ENCODE measurements at regions not wholly inside any gene's neighbourhood (a gene's known extent, or its start where the extent isn't known, plus 50 kb on each side); places are given as distances from the start of the nearest gene placed in this dataset.

DNA sequence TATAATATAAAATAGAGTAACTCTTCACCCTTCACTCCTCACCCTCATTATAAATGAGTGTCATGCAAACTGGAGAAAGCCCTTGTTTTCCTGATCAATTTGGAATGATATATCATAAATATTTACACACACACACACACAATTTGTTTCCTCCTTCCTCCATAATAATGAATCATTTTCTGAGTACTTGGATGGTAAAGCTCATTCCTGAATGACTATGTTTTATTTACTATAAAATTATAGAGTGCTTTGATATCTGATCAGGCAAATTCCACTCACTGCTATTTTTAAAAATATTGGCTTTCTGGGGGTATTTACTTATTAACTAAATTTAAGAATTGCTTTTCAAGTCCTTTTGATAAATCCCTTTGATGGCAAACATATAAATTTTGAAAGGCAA is 1125.5 kb upstream of the CNTNAP5 start:
- no peak overlapping the region for H3K9ac ChIP-seq (ENCODE audit: low read depth in 1 of 2, low read length in 2 of 2)
- H3K4me1 ChIP-seq (ENCODE audit: control insufficient read depth in 1 of 2, insufficient read depth in 2 of 2, low read length in 2 of 2), result no peaks in the 10 kb centered on the region
- H3K9me3 ChIP-seq (ENCODE audit: control insufficient read depth in 1 of 2, low read length in 2 of 2), result no peaks in the 10 kb centered on the region
- no peaks in the 10 kb centered on the region for H3K36me3 ChIP-seq (ENCODE audit: control insufficient read depth in 1 of 2, insufficient read depth in 2 of 2, low read length in 2 of 2)
- no peaks in the 10 kb centered on the region for H3K27me3 ChIP-seq (ENCODE audit: control insufficient read depth in 1 of 2, insufficient read depth in 2 of 2, low read length in 2 of 2)
- H3K4me3 ChIP-seq (ENCODE audit: low read depth in 1 of 2, low read length in 2 of 2), result no peak overlapping the region
- no peak overlapping the region for H3K27ac ChIP-seq (ENCODE audit: low read depth, low read length)

DNA sequence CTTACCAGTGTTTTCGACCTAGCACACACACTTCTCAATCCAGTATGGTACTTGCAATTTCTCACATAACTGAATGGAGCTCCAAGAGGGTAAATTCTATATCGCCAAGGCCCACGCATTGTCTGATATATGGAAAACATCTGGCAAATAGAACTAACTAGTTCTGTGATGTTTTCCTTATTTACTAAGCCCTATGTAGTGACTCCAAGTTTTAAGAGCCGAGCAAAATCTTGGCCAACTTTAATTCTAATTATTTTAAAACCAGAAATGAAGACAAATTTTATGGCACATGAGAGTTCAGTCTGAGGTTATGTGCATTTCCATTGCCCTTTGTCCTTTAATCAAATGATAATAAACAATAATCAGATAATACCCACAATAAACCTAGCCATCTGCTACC is 1119.7 kb upstream of the CNTNAP5 start:
- H3K27ac ChIP-seq (ENCODE audit: low read depth, low read length), result no peak overlapping the region
- H3K9me3 ChIP-seq (ENCODE audit: control insufficient read depth in 1 of 2, low read length in 2 of 2), result no peaks in the 10 kb centered on the region
- H3K4me1 ChIP-seq (ENCODE audit: control insufficient read depth in 1 of 2, insufficient read depth in 2 of 2, low read length in 2 of 2), result no peaks in the 10 kb centered on the region
- no peaks in the 10 kb centered on the region for H3K36me3 ChIP-seq (ENCODE audit: control insufficient read depth in 1 of 2, insufficient read depth in 2 of 2, low read length in 2 of 2)
- no peaks in the 10 kb centered on the region for H3K27me3 ChIP-seq (ENCODE audit: control insufficient read depth in 1 of 2, insufficient read depth in 2 of 2, low read length in 2 of 2)
- H3K4me3 ChIP-seq (ENCODE audit: low read depth in 1 of 2, low read length in 2 of 2), result no peak overlapping the region
- H3K9ac ChIP-seq (ENCODE audit: low read depth in 1 of 2, low read length in 2 of 2), result no peak overlapping the region

DNA sequence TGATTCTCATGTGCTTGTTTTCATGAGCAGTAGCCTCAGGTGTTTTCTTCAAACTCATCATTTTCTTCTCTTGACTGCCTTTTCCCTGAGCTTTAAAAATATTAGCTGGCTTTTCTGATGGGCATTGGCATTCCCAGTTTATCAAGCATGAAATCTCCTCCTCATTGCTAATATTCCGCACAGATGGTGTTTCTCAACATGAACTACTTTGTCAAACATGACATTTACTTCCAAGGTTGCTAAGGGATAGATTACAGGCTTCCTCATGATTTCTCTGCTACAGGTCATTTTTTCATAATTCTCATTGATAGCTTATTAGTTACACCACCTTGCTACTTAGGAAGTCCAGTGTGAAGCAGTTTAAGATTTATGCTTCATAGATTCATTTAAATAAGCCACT is 1116.9 kb upstream of the CNTNAP5 start:
- no peak overlapping the region for H3K4me3 ChIP-seq (ENCODE audit: low read depth in 1 of 2, low read length in 2 of 2)
- no peaks in the 10 kb centered on the region for H3K9me3 ChIP-seq (ENCODE audit: control insufficient read depth in 1 of 2, low read length in 2 of 2)
- no peak overlapping the region for H3K27ac ChIP-seq (ENCODE audit: low read depth, low read length)

DNA sequence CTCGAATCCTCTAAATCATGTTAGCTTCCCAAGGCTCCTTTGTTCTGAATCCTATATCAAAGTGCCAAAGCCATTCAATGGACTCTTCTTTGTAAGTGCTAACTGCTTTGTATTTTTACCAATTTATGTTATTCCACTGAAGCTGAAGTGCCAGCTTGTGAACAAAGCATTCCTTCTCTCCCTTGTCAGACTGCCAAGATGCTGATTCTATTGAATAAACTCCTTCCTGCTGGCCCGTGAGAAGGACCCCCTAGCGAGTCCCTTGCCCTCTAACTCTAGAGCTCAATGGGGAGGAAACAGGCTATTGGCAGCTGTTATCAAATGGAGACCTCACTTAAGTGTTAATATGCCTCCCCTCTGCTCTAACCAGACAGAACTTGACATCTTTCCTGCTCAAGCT is 1097.9 kb upstream of the CNTNAP5 start:
- Histone ChIP-seq H3K4me1 (ENCODE audit: control insufficient read depth in 1 of 2, insufficient read depth in 2 of 2, low read length in 2 of 2) (no peaks in the 10 kb centered on the region), H3K27ac (ENCODE audit: low read depth, low read length) (no peak overlapping the region), H3K9me3 (ENCODE audit: control insufficient read depth in 1 of 2, low read length in 2 of 2) (peaks cover 22 to 41% of the 10 kb centered on the region in 2 donors), H3K36me3 (ENCODE audit: control insufficient read depth in 1 of 2, insufficient read depth in 2 of 2, low read length in 2 of 2) (no peaks in the 10 kb centered on the region), H3K9ac (ENCODE audit: low read depth in 1 of 2, low read length in 2 of 2) (no peak overlapping the region), H3K4me3 (ENCODE audit: low read depth in 1 of 2, low read length in 2 of 2) (no peak overlapping the region), H3K27me3 (ENCODE audit: control insufficient read depth in 1 of 2, insufficient read depth in 2 of 2, low read length in 2 of 2) (no peaks in the 10 kb centered on the region)

More for the DNA sequence above, 1116.9 kb upstream of the CNTNAP5 start:
- Histone ChIP-seq H3K9ac (ENCODE audit: low read depth in 1 of 2, low read length in 2 of 2) (no peak overlapping the region), H3K27me3 (ENCODE audit: control insufficient read depth in 1 of 2, insufficient read depth in 2 of 2, low read length in 2 of 2) (no peaks in the 10 kb centered on the region), H3K4me1 (ENCODE audit: control insufficient read depth in 1 of 2, insufficient read depth in 2 of 2, low read length in 2 of 2) (no peaks in the 10 kb centered on the region), H3K36me3 (ENCODE audit: control insufficient read depth in 1 of 2, insufficient read depth in 2 of 2, low read length in 2 of 2) (no peaks in the 10 kb centered on the region)

DNA sequence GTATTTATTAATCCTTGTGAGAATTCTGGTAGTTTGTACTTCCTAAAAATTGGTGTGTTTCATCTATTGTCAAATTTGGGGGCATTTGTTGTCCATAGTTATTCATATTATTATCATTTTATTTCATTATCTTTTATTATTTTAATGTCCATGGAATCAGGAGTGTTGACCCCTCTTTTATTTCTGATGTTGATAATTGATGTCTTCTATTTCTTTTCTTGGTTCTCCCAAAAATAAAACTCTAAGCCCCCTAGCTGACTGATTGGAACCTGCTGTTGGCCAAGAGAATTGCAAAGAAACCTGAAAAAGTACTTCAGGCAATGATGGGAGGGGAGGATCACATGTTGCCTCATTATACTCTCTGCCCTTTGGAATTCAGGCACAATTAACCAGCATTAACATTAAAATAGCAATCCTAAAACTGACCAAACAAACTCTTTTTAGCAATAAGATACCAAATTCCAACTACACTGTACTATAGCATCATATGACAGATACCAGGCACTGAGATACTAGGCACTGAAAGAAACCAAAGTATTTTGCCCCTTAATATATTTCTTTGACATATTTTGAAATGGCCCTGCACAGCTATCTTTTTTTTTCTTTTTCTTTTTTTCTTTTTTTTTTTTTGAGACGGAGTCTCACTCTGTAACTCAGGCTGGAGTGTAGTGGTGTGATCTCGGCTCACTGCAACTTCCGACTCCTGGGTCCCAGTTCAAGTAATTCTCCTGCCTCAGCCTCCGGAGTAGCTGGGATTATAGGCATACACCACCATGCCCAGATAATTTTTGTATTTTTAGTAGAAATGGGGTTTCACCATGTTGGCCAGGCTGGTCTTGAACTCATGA is 1097.2 kb upstream of the CNTNAP5 start:
- no peaks in the 10 kb centered on the region for H3K36me3 ChIP-seq (ENCODE audit: control insufficient read depth in 1 of 2, insufficient read depth in 2 of 2, low read length in 2 of 2)
- no peaks in the 10 kb centered on the region for H3K27me3 ChIP-seq (ENCODE audit: control insufficient read depth in 1 of 2, insufficient read depth in 2 of 2, low read length in 2 of 2)
- peaks cover 22 to 39% of the 10 kb centered on the region in 2 donors for H3K9me3 ChIP-seq (ENCODE audit: control insufficient read depth in 1 of 2, low read length in 2 of 2)
- H3K4me3 ChIP-seq (ENCODE audit: low read depth in 1 of 2, low read length in 2 of 2), result no peak overlapping the region
- no peak overlapping the region for H3K27ac ChIP-seq (ENCODE audit: low read depth, low read length)
- no peaks in the 10 kb centered on the region for H3K4me1 ChIP-seq (ENCODE audit: control insufficient read depth in 1 of 2, insufficient read depth in 2 of 2, low read length in 2 of 2)
- no peak overlapping the region for H3K9ac ChIP-seq (ENCODE audit: low read depth in 1 of 2, low read length in 2 of 2)

DNA sequence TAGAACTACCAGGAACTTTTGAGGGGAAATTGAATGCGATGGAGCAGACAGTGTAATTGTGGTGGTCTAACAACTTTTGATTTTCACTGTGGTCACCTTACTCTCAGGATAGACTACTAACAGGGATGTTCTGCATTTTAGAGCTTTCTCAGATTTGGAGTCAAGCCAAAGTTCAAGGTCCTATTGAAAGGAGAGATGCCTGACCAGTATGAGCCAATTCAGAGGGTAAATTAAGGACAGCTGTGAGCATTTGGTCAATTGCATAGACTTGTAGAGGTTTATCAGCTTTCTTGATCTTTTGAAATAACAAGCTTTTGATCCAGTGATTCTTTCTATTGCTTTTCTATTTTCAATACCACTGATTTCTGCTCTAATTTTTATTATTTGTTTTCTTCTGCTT is 1095.7 kb upstream of the CNTNAP5 start:
- no peaks in the 10 kb centered on the region for H3K36me3 ChIP-seq (ENCODE audit: control insufficient read depth in 1 of 2, insufficient read depth in 2 of 2, low read length in 2 of 2)
- H3K4me3 ChIP-seq (ENCODE audit: low read depth in 1 of 2, low read length in 2 of 2), result no peak overlapping the region
- H3K27ac ChIP-seq (ENCODE audit: low read depth, low read length), result no peak overlapping the region
- H3K9ac ChIP-seq (ENCODE audit: low read depth in 1 of 2, low read length in 2 of 2), result no peak overlapping the region
- H3K27me3 ChIP-seq (ENCODE audit: control insufficient read depth in 1 of 2, insufficient read depth in 2 of 2, low read length in 2 of 2), result no peaks in the 10 kb centered on the region
- H3K4me1 ChIP-seq (ENCODE audit: control insufficient read depth in 1 of 2, insufficient read depth in 2 of 2, low read length in 2 of 2), result no peaks in the 10 kb centered on the region
- H3K9me3 ChIP-seq (ENCODE audit: control insufficient read depth in 1 of 2, low read length in 2 of 2), result peaks cover 16 to 31% of the 10 kb centered on the region in 2 donors

DNA sequence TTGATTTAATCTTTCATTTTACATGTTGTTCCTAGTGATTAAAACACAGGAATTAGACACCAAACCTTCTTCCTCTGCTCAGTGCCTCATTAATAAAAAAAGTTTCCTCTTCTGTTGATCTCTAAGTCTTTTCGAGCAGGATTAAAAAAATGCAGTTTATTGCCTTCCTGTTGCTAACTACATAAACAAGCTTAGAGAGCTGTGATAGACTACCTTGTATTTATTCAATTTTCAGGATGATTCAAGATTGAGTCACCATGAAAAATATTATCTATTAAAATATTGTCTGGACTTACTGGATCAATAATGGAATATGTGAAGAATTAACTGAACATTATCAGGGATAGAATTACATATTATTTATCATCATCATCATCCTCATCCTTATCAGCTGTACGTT is 1089.6 kb upstream of the CNTNAP5 start:
- Histone ChIP-seq H3K27me3 (ENCODE audit: control insufficient read depth in 1 of 2, insufficient read depth in 2 of 2, low read length in 2 of 2) (no peaks in the 10 kb centered on the region), H3K4me3 (ENCODE audit: low read depth in 1 of 2, low read length in 2 of 2) (no peak overlapping the region), H3K9ac (ENCODE audit: low read depth in 1 of 2, low read length in 2 of 2) (no peak overlapping the region), H3K36me3 (ENCODE audit: control insufficient read depth in 1 of 2, insufficient read depth in 2 of 2, low read length in 2 of 2) (no peaks in the 10 kb centered on the region), H3K4me1 (ENCODE audit: control insufficient read depth in 1 of 2, insufficient read depth in 2 of 2, low read length in 2 of 2) (no peaks in the 10 kb centered on the region), H3K9me3 (ENCODE audit: control insufficient read depth in 1 of 2, low read length in 2 of 2) (no peaks in the 10 kb centered on the region), H3K27ac (ENCODE audit: low read depth, low read length) (no peak overlapping the region)

DNA sequence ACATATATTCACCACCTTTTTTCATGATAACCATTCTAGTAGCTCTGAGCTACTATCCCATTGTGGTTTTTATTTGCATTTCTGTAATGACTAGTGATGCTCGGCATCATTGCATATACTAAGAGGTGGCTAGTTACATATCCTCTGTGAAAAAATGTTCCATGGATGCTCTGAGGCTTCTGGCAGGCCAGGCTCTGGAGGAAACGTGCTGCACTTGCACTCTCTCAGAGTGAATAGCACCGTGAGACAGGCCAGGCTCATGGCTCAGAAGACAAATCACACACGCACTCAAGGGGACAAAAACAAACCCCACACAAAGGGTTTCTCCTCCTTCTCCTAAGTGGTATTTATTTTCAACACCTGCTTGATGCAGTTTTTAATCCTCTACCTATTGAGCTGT is 1085.3 kb upstream of the CNTNAP5 start:
- Histone ChIP-seq H3K36me3 (ENCODE audit: control insufficient read depth in 1 of 2, insufficient read depth in 2 of 2, low read length in 2 of 2) (no peaks in the 10 kb centered on the region), H3K27me3 (ENCODE audit: control insufficient read depth in 1 of 2, insufficient read depth in 2 of 2, low read length in 2 of 2) (no peaks in the 10 kb centered on the region), H3K9me3 (ENCODE audit: control insufficient read depth in 1 of 2, low read length in 2 of 2) (no peaks in the 10 kb centered on the region), H3K9ac (ENCODE audit: low read depth in 1 of 2, low read length in 2 of 2) (no peak overlapping the region), H3K4me3 (ENCODE audit: low read depth in 1 of 2, low read length in 2 of 2) (no peak overlapping the region), H3K27ac (ENCODE audit: low read depth, low read length) (no peak overlapping the region), H3K4me1 (ENCODE audit: control insufficient read depth in 1 of 2, insufficient read depth in 2 of 2, low read length in 2 of 2) (no peaks in the 10 kb centered on the region)

DNA sequence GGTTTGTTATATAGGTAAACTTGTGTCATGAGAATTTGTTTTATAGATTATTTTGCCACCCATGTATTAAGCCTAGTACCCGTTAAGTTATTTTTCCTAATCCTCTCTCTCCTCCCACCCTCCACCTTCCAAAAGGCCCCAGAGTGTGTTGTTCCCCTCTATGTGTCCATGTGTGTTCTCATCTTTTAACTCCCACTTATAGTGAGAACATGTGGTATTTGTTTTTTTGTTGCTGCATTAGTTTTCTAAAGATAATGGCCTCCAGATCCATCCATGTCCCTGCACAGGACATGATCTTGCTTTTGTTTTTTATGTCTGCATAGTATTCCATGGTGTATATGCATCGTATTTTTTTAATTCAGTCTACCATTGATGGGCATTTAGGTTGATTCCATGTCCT is 1075.6 kb upstream of the CNTNAP5 start:
- H3K36me3 ChIP-seq (ENCODE audit: control insufficient read depth in 1 of 2, insufficient read depth in 2 of 2, low read length in 2 of 2), result no peaks in the 10 kb centered on the region
- H3K4me1 ChIP-seq (ENCODE audit: control insufficient read depth in 1 of 2, insufficient read depth in 2 of 2, low read length in 2 of 2), result no peaks in the 10 kb centered on the region
- no peaks in the 10 kb centered on the region for H3K27me3 ChIP-seq (ENCODE audit: control insufficient read depth in 1 of 2, insufficient read depth in 2 of 2, low read length in 2 of 2)
- H3K4me3 ChIP-seq (ENCODE audit: low read depth in 1 of 2, low read length in 2 of 2), result no peak overlapping the region
- H3K27ac ChIP-seq (ENCODE audit: low read depth, low read length), result no peak overlapping the region
- H3K9ac ChIP-seq (ENCODE audit: low read depth in 1 of 2, low read length in 2 of 2), result no peak overlapping the region
- H3K9me3 ChIP-seq (ENCODE audit: control insufficient read depth in 1 of 2, low read length in 2 of 2), result peaks cover 4 to 16% of the 10 kb centered on the region in 2 donors

DNA sequence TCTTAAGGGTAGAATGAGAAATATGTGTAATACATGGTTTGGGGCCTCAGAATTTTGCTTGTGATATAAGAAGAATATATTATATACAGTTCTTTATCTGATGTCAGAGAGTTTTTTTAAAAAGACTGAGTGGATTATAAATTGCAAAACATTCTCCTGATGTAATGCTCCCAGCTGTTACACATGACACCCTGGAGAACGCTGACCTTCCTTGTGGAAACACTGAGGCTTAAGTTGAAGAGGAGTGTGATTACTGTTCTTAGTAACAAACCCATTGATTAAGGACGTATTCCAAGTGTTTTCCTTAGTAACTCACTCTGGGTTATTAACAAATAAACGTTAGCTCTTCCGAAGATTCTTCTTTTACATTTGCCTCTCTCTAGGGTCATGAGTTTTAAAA is 1069.3 kb upstream of the CNTNAP5 start:
- no peaks in the 10 kb centered on the region for H3K36me3 ChIP-seq (ENCODE audit: control insufficient read depth in 1 of 2, insufficient read depth in 2 of 2, low read length in 2 of 2)
- H3K9ac ChIP-seq (ENCODE audit: low read depth in 1 of 2, low read length in 2 of 2), result no peak overlapping the region
- no peaks in the 10 kb centered on the region for H3K4me1 ChIP-seq (ENCODE audit: control insufficient read depth in 1 of 2, insufficient read depth in 2 of 2, low read length in 2 of 2)
- no peak overlapping the region for H3K27ac ChIP-seq (ENCODE audit: low read depth, low read length)
- no peaks in the 10 kb centered on the region for H3K27me3 ChIP-seq (ENCODE audit: control insufficient read depth in 1 of 2, insufficient read depth in 2 of 2, low read length in 2 of 2)
- H3K9me3 ChIP-seq (ENCODE audit: control insufficient read depth in 1 of 2, low read length in 2 of 2), result peaks cover 0 to 8% of the 10 kb centered on the region in 2 donors
- no peak overlapping the region for H3K4me3 ChIP-seq (ENCODE audit: low read depth in 1 of 2, low read length in 2 of 2)

All from duodenal mucosa (tissue), 2 donors.